HG03457 (cell line): ENCODE measurements at regions not wholly inside any gene's neighbourhood (a gene's known extent, or its start where the extent isn't known, plus 50 kb on each side); places are given as distances from the start of the nearest gene placed in this dataset.

Experiments
- ATAC-seq: cut with Tn5 transposase; IDR thresholded peaks from one replicate; pipeline ENCODE4 v1.9.1; 2021; ENCODE audit warnings: moderate number of reproducible peaks; ENCODE audit not compliant: unreplicated experiment

GRCh38 chr2:147382322-147382948 is 462.4 kb upstream of the ACVR2A start:
- no peak for ATAC-seq

- ATAC-seq: no peak
These were observed 466.4 kb upstream of the ACVR2A start for GRCh38 chr2:147378403-147378802.

- ATAC-seq: no peak
These were observed 469.8 kb upstream of the ACVR2A start for GRCh38 chr2:147375073-147375472.

GRCh38 chr2:147374423-147374811 is 470.4 kb upstream of the ACVR2A start:
- ATAC-seq: no peak

GRCh38 chr2:147373800-147374422 is 470.9 kb upstream of the ACVR2A start:
- ATAC-seq: no peak

GRCh38 chr2:147368306-147368705 is 476.5 kb upstream of the ACVR2A start:
- ATAC-seq: no peak

- no peak for ATAC-seq
These were observed 478.6 kb upstream of the ACVR2A start for GRCh38 chr2:147366279-147366678.

GRCh38 chr2:147365622-147366021 is 479.2 kb upstream of the ACVR2A start:
- ATAC-seq: no peak

- ATAC-seq: no peak
These were observed 480.2 kb upstream of the ACVR2A start for GRCh38 chr2:147364597-147364996.

- no peak for ATAC-seq
These were observed 481.6 kb upstream of the ACVR2A start for GRCh38 chr2:147363181-147363580.

GRCh38 chr2:147358375-147358774 is 486.5 kb upstream of the ACVR2A start:
- ATAC-seq: no peak

GRCh38 chr2:147356157-147356556 is 488.7 kb upstream of the ACVR2A start:
- ATAC-seq: no peak

- ATAC-seq: no peak
These were observed 489.1 kb upstream of the ACVR2A start for GRCh38 chr2:147355706-147356105.

- ATAC-seq: no peak
These were observed 491.8 kb upstream of the ACVR2A start for GRCh38 chr2:147353072-147353381.

GRCh38 chr2:147352264-147353071 is 492.4 kb upstream of the ACVR2A start:
- no peak for ATAC-seq

- ATAC-seq: no peak
These were observed 493.0 kb upstream of the ACVR2A start for GRCh38 chr2:147351784-147352183.

GRCh38 chr2:147348931-147349555 is 495.8 kb upstream of the ACVR2A start:
- no peak for ATAC-seq

GRCh38 chr2:147346142-147346541 is 498.7 kb upstream of the ACVR2A start:
- ATAC-seq: no peak

- ATAC-seq: no peak
These were observed 499.6 kb upstream of the ACVR2A start for GRCh38 chr2:147345246-147345645.

- no peak for ATAC-seq
These were observed 502.5 kb upstream of the ACVR2A start for GRCh38 chr2:147342329-147342728.

- ATAC-seq: no peak
These were observed 512.9 kb upstream of the ACVR2A start for GRCh38 chr2:147331790-147332419.
